GM18520 (cell line): ENCODE measurements at regions not wholly inside any gene's neighbourhood (a gene's known extent, or its start where the extent isn't known, plus 50 kb on each side); places are given as distances from the start of the nearest gene placed in this dataset.
A peak's percentile ranks its signal among the peaks of the same experiment; 100 is the strongest.

Experiments
- ATAC-seq: cut with Tn5 transposase; IDR thresholded peaks from one replicate; pipeline ENCODE4 v1.9.1; 2021; ENCODE audit not compliant: unreplicated experiment

DNA sequence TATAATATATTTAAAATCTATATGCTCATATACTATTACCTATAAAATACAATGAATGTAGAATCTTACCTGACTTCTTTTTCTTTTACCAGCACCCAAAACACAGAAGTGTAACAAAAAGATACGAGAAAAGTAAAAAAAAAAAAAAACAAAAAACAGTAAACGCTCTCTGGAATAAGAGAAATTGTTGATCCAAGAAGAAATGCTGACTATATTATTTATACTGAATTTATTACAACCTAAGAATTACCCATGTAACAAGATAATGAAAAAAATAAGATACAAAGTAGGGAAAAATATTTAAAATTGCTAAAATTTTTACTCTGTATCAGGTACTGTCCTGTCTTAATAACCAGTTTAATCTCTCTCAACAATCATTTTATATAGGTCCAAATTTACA is 787.9 kb upstream of the MAN1A1 start:
- no peak for ATAC-seq

DNA sequence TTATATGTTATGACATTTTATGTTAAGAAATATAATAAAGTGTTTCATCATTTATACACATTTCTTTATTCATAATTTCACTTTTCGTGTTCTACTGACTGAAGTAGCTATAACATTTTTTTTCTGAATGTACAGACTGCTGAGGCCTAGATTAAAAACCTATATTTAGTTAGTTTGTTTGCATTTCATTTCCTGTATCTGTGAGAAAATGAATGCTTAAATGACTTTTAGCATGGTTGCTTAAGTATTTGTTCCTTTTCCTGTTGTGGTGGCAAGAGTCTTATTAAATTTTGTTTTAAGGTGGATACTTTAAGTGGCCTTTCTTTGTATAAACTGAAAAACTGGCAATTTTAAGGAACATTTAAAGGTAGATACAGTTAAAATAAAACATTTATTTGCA is 779.7 kb upstream of the MAN1A1 start:
- no peak for ATAC-seq

DNA sequence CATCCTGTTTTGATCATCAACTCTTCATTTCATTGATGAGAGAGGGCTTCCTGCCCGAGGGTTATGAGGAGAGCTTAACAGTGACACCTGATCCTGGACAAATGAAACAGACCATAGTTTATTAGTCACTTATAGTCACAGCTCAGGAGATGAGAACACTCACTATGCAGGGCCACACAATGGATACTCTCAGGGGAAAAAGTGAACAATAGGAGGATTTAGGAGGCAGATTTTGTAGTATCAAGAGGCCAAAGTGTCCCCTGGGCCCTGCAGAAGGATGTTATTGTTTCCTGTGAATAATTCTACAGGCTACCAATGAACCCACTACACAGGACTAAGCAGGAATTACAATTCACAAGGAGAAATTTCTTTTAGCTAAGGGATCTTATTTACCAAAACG is 772.8 kb upstream of the MAN1A1 start:
- no peak for ATAC-seq

DNA sequence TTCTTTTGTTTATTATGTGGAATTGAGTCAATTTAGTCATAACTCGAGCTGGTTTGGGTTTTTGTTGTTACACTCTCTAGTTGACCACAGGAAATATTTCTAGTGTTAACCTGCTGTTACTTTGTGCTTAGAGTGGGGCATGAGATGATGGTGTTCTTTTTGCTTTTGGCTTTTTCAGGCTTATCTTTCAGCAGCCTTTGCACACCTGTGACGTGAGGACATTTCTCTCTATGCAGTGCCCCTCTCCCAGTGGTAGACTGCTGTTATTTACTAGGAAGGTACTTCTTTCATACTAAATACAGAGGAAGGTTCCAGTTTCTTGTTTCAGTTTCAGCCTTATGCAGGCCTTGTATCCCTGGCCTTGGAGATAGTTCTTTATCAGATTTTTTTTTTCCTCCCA is 766.8 kb upstream of the MAN1A1 start:
- no peak for ATAC-seq

DNA sequence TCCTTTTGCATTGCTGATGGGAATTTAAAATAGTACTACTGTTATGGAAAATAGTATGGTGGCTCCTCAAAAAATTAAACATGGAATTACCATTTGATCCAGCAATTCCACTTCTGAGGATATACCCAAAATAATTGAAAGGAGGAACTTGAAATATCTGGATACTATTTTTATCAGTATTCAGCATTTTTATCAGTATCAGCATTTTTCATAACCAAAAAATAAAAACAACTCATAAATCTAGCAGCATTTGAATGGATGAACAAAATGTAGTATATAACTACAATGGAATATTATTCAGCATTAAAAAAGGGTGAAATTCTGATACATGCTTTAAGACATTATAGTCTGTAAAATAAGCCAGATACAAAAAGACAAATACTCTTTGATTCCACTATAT is 763.4 kb upstream of the MAN1A1 start:
- no peak for ATAC-seq

DNA sequence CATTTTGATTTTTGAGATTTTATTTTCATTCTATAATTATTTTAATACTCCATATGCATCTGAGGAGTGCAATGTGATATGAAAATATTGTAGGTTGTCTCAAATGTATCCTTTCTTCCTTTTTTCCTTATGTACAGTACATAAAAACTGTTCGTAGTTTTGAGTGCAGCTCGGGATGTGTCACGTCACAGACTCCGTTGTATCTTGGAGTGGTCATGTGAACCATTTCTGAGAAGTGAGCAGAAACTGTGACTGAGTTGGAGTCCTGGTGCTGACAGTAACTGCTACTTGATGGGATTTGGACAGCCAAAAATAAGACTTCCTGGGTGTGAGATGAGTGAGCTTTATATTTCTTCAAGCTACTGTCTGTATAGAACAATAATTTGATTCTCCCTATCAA is 761.4 kb upstream of the MAN1A1 start:
- ATAC-seq, result no peak

DNA sequence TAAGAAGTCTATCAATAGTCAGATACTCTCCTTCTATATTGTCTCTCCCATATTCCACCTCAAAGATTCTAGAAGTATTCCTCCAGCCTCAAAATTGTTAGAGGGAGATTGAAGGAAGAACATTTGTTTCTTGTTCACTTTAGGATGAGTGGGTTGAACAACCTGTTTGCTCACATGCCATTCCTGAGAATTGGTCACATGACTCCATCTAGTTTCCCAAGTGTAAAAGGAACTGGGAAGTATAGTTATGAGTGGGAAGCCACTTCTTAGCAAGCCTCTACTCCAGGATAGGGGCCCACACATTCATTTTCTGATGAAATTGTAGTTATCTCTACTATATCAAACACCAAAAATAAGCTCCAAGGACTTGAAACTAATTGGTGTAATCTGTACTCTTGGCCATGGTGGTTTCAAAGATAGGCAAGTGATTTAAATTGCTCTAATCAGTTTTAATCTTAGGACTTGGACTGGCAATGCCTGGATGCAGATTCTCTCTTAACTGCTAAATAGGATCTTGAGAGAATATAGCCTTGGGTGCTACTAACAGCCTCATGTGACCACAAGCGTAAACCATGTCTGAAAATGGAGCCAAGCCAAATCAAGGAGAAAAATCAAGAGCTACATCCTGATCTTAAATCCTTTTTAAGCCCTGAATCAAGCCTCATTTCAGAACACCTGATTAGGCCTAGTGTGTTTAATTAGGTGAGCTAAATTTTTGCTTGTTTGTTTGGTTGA is 758.7 kb upstream of the MAN1A1 start:
- no peak for ATAC-seq

DNA sequence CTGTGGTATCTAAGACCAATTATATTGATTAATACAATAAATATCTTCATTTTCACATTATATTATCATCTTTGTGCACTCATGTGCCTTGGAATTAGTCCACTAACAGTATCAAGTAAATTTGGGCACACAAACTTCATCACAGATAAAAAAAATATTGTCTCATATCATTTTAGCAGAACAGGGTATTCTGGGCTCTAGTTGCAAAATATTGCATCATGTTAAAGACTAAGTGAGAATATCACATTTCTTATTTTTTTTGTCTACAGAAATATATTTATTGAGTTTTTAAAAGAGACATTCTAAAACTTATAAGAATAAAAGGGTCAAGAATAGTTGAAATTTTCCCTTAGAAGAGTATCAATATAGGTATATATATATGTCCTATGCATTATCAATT is 754.1 kb upstream of the MAN1A1 start:
- no peak for ATAC-seq

DNA sequence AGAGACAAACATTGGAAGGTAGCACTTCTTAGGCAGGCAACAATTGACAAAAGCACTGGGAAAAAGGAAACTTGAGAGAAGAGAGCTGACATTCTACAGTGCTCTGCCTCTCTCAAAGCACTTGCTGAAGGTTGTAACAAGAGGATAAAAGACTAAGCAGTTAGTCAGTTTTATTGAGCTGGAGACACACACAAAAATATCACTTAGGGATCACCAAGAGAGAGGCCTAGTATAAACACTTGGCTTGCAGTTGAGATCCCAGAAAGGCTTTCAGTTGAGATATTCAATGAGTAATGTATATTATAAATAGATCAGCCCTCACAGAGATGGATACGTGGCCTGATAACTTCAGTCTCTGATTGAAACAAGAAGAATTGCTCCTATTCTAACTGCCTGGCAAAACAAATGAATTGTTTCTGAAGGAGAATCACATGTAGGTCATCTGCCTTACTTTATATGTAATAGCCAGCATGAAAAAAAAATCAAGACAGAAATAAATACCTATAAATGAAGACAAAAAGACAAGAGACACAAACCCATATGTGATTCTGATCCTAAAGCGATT is 747.2 kb upstream of the MAN1A1 start:
- ATAC-seq, result no peak

DNA sequence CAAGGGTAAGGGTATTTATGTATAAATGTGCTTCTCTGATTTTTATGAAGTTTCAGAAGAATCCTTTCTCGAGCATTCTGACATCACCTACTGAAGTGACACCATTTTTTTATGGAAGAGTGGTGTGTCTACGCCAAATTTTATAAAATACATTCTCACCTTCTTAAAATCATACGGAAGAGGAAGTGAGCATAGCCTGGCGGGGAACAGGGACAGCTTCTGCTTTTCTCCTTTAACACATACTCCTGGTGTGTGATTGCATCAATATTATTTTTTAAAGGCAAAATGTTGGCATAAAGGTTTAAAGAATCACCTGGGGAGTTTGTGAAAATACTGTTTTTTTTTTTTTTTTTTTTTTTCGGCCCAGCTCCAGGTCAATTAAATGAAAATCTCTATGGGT is 733.6 kb upstream of the MAN1A1 start:
- no peak for ATAC-seq

DNA sequence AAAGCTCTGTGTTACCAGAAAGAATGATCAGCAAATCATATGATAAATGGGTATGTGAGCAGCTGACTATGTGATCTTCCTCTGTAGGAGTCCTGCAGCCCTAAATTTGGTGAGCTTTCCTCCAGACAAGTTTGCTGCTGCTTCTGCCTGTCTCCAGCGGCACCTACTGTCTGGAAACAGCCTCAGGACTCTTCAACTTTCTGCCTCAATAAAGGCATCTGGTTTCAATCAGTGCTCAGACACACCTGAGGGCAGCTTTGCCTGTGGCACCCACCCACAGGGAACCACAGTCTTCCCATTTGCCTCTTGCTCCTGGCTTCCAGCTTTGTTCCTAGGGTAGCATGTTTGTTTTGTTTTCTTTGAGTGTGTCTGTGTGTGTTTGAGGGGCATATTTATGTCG is 727.9 kb upstream of the MAN1A1 start:
- ATAC-seq, result no peak

DNA sequence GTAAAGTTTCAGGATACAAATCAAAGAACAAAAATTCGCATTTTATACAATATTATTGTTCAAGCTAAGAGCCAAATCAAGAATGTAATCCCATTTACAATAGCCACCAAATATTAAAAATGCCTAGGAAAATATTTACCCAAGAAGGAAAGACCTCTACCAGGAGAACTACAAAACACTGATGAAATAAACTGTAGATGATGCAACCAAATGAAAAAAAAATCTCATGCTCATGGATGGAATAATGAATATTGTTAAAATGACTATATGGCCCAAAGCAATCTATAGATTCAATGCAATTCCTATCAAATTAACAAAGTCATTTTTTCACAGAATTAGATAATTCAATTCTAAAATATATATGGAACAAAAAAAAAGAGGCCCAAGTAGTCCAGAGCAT is 708.8 kb upstream of the MAN1A1 start:
- ATAC-seq, result no peak

DNA sequence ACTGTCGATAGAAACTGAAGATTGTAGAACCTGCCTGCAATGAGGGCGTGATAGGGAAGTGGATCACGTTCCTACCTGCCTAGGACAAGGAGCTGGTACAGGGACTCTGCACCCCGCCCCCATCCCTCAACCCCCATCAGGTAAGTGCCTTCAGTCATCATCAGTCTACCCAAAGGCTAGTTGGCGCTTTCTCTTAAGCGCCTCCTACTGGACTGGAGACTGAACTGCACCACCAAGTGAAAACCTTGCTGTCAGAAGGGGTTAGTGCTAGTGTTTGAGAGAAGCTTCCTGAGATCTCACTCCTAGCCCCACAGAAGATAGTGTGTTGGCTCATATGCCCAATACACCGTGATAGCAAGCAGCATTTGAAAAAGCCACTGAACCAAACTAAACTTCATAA is 706.5 kb upstream of the MAN1A1 start:
- peak; percentile 70 for ATAC-seq

DNA sequence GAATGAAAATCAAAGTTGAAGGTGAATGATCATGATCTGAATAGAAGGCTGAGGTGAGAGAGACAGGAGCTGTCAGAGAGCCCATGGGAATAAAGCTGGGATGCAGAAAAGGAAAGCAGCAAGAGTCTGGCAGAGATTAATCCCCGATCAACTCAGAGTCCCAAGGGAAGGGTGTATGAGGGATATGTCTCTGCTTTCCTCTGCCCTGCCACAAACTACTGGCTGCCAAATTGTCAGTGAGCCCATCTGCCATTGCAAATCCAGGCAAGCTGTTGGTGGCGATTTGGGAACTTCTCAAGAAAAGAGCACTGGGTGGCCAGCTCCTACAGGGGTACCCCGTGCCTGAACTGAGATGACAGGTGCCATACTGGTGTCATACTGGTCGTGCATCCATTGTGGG is 705.5 kb upstream of the MAN1A1 start:
- ATAC-seq, result no peak

DNA sequence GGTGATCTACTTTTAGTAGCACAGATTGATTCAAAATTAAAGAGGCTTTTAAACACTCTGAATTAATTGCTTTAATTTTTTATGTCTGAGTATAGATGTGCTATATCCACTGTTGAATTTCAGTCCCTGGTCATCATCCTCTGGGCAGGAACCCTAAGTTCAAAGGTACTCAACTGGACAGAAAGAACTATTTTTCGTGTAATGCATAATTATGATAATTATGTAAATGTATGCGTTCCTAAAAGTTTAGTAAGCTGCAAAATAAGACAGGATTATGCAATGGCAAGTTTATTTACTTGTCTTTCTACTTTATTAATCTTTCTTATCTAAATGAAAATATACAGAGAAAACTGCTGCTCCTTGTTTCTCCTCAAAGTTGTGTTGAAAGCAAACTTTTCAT is 690.1 kb upstream of the MAN1A1 start:
- ATAC-seq, result no peak

DNA sequence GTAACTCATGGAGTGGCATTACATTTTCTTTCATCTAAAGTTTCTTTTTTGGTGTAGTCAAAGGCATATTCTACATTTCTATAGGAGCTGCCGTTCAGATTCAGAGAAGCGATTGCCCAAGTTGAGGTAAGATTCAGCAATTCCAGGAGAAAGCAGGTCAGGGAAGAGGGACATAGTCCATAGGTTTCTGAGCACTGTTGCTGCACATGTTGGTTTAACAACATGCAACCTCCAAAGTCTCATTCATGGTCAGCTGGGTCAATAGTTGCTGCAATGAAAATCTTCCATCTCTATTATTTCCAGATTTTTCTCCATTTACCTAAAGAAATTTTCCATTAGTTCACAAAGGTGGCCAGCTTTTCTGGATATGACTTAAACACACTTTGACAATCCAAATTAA is 682.3 kb upstream of the MAN1A1 start:
- no peak for ATAC-seq

DNA sequence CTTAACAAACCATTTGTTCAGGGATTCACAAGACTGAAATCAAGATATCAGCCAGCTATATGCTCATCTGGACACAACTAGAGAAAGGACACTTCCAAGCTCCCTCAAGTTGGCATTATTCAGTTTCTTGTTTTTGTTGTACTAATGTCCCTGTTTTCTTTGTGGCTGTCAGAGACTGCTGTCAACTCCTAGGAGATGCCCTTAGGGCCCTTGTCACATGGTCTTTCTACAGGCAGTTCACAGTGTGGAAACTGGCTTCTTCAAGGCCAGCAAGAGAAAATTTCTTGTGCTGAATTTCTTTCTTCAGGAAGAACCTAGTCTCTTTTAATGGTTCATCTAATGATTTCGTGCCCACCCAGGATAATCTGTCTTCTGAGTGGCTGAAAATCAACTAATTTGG is 677.2 kb upstream of the MAN1A1 start:
- ATAC-seq, result no peak

DNA sequence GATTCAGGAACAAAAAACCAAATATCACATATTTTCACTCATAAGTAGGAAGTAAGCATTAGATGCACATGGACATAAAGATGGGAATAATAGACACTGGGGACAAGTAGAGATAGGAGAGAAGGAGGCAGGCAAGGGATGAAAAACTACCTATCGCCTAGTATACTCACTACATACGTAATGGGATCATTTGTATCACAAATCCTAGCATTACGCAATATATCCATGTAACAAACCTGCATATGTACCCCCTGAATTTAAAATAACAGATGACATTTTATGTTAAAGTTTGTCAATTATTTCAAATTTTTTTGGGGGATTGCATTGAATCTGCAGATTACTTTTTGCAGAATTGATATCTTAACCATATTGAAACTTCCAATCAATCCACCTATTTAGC is 660.5 kb upstream of the MAN1A1 start:
- no peak for ATAC-seq

DNA sequence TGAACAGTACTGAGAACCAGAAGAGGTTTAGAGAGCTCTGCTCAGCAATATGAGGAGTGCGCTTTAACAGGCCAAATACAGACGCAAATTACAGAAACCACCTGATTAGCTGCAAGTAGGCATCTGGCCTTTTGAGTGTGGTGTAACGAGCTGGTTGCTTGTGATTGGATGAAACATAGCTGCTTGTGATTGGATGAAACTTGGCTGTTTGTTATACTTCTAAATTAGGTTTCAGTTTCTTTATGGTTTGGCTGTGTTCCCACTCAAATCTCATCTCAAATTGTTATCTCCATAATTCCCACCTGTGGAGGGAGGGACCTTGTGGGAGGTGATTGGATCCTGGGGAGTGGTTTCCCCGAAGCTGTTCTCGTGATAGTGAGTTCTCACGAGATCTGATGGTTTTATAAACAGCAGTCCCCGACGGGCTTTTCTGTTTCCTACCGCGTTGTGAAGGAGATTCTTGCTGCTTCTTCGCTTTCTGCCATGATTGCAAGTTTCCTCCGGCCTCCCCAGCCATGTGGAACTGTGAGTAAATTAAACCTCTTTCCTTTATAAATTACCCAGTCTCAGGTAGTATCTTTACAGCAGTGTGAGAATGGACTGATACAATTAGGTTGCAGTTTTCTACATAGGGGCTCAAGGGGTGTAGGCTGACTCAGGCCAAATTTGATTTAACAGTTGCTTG is 655.9 kb upstream of the MAN1A1 start:
- ATAC-seq, result peak; percentile 43

DNA sequence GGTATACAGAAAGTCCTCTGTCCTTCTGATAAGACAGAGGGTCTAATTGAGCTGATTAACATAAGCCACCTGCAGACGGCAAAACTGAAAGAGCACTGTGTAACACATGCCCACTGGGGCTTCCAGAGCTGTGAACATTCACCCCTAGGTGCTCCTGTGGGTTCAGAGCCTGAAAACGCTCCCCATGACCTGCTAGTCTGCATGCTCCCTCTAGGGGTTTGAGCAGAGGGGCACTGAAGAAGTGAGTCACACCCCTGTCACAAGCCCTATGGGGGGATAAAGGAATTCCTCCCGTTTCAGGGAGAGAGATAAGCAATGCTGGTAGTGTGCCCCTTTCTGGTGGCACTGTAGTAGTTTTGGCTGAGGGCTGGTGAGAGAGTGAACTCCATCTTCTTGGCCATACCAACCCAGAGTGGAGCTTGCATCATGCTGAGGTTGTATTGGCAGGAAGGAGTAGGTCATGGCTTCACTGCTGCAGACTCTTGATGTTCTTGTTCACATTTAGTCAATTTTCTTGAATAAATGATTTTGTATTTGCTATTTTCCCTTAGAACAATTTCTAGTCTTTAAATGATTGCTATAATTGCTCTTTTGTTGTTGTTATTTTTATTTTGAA is 637.5 kb upstream of the MAN1A1 start:
- ATAC-seq, result no peak

DNA sequence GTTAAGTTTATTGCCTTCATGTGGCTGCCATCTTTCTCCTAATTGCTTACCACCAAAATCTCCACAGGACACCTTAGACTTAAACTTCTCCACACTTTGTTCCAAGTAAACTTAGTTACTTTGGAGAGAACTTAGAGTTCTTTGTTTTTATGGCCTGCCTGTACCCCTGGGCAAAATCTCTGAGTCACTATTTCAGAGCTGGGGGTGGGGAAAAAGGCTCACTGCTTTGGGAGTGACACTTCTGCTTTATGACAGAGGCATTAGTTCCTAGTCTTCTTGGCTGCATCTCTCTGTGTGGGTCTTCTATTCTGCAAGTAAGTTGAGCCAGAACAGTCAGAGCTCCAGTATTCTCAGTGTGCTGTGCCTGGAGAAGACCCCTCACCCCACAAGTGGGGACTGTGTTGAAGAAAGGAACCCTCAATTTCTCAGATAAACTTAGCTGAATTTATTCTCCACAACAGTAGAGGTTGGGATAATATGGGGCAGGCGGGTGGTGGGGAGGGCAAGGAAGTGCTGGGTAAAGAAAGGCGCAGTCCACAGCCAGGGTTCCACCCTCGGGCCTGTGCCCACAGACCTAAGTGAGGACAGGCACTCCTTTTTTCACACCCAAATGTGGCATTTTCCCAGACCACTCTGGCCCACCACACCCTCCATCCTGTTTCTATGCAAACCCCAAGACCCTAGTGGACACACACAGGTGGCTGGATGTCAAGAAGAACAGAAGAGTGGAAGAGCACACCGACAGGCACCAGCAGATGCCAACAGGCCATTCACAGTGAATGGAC is 636.6 kb upstream of the MAN1A1 start:
- ATAC-seq, result no peak
